NCI-H187 (cell line): ENCODE measurements at regions not wholly inside any gene's neighbourhood (a gene's known extent, or its start where the extent isn't known, plus 50 kb on each side); places are given as distances from the start of the nearest gene placed in this dataset.

Experiments
- DNase-seq, 2 experiments: peaks; one replicate each; lab custom pipeline; 2025; lab: John Stamatoyannopoulos, UW

- no peak for DNase-seq
These were observed 278.5 kb upstream of the ZNF717 start for GRCh38 chr3:76063811-76064210.

GRCh38 chr3:76065964-76066363 is 280.6 kb upstream of the ZNF717 start:
- no peak for DNase-seq

- no peak for DNase-seq
These were observed 292.8 kb upstream of the ZNF717 start for GRCh38 chr3:76078101-76078500.

GRCh38 chr3:76083992-76084391 is 298.6 kb upstream of the ZNF717 start:
- DNase-seq, result no peak

GRCh38 chr3:76096036-76096435 is 310.7 kb upstream of the ZNF717 start:
- DNase-seq, result no peak

GRCh38 chr3:76096836-76097588 is 311.7 kb upstream of the ZNF717 start:
- no peak for DNase-seq

- DNase-seq, result no peak
These were observed 312.2 kb upstream of the ZNF717 start for GRCh38 chr3:76097589-76097969.

GRCh38 chr3:76099956-76100355 is 314.6 kb upstream of the ZNF717 start:
- no peak for DNase-seq

- DNase-seq, result no peak
These were observed 322.7 kb upstream of the ZNF717 start for GRCh38 chr3:76107935-76108570.

- no peak for DNase-seq
These were observed 326.5 kb upstream of the ZNF717 start for GRCh38 chr3:76111808-76112207.

GRCh38 chr3:76122007-76122406 is 336.7 kb upstream of the ZNF717 start:
- DNase-seq, result no peak

GRCh38 chr3:76129441-76129840 is 344.1 kb upstream of the ZNF717 start:
- no peak for DNase-seq

- no peak for DNase-seq
These were observed 346.2 kb upstream of the ZNF717 start for GRCh38 chr3:76131396-76132153.

- DNase-seq, result no peak
These were observed 346.8 kb upstream of the ZNF717 start for GRCh38 chr3:76132154-76132470.

GRCh38 chr3:76134166-76134565 is 348.8 kb upstream of the ZNF717 start:
- DNase-seq, result no peak

- no peak for DNase-seq
These were observed 353.6 kb upstream of the ZNF717 start for GRCh38 chr3:76138921-76139320.

GRCh38 chr3:76147846-76148245 is 362.5 kb upstream of the ZNF717 start:
- DNase-seq, result no peak

- DNase-seq, result no peak
These were observed 366.7 kb upstream of the ZNF717 start for GRCh38 chr3:76152028-76152427.

- no peak for DNase-seq
These were observed 376.5 kb upstream of the ZNF717 start for GRCh38 chr3:76161856-76162255.

GRCh38 chr3:76171647-76172046 is 386.3 kb upstream of the ZNF717 start:
- no peak for DNase-seq

GRCh38 chr3:76177610-76178009 is 392.3 kb upstream of the ZNF717 start:
- no peak for DNase-seq

- no peak for DNase-seq
These were observed 393.1 kb upstream of the ZNF717 start for GRCh38 chr3:76178412-76178811.

- no peak for DNase-seq
These were observed 395.9 kb upstream of the ZNF717 start for GRCh38 chr3:76181213-76181612.
